ENCODE measurements at regions not wholly inside any gene's neighbourhood (a gene's known extent, or its start where the extent isn't known, plus 50 kb on each side); places are given as distances from the start of the nearest gene placed in this dataset.
A peak's percentile ranks its signal among the peaks of the same experiment; 100 is the strongest.
"Not testable (repeated sequence)": the region's sequence is repeated elsewhere in the genome, so short reads cannot be mapped to it uniquely, and the experiment has no call there.

- no peak for DNase-seq (ENCODE audit: low read depth)
- no peak overlapping the region for H3K4me3 ChIP-seq (ENCODE audit: low read depth, low read length)
- no peak for TF ChIP-seq CTCF (conservative IDR thresholded peaks at IDR 0.05; ENCODE audit: low read depth, low read length)
Measured at GRCh38 chr4:72888331-72888730, 181.2 kb downstream of the COX18 start.

- no peak for TF ChIP-seq CTCF (conservative IDR thresholded peaks at IDR 0.05; ENCODE audit: low read depth, low read length)
- no peak for DNase-seq (ENCODE audit: low read depth)
- no peak overlapping the region for H3K4me3 ChIP-seq (ENCODE audit: low read depth, low read length)
Measured at GRCh38 chr4:72887152-72887551, 182.4 kb downstream of the COX18 start.

- TF ChIP-seq CTCF (conservative IDR thresholded peaks at IDR 0.05; ENCODE audit: low read depth, low read length), result peak; percentile 61
- H3K4me3 ChIP-seq (ENCODE audit: low read depth, low read length), result no peak overlapping the region
- peak; percentile 41 for DNase-seq (ENCODE audit: low read depth)
Measured at GRCh38 chr4:72886602-72887001, 182.9 kb downstream of the COX18 start.

GRCh38 chr4:72884225-72884624 lies 185.3 kb downstream of the COX18 start:
- DNase-seq (ENCODE audit: low read depth), result not testable (repeated sequence)

GRCh38 chr4:72876946-72877345 lies 192.6 kb downstream of the COX18 start:
- TF ChIP-seq CTCF (conservative IDR thresholded peaks at IDR 0.05; ENCODE audit: low read depth, low read length), result no peak
- H3K4me3 ChIP-seq (ENCODE audit: low read depth, low read length), result no peak overlapping the region
- no peak for DNase-seq (ENCODE audit: low read depth)

More at GRCh38 chr4:72884225-72884624, 185.3 kb downstream of the COX18 start:
- H3K4me3 ChIP-seq (ENCODE audit: low read depth, low read length), result not testable (repeated sequence)

GRCh38 chr4:72875545-72875944 lies 194.0 kb downstream of the COX18 start:
- DNase-seq (ENCODE audit: low read depth), result no peak
- no peak overlapping the region for H3K4me3 ChIP-seq (ENCODE audit: low read depth, low read length)
- no peak for TF ChIP-seq CTCF (conservative IDR thresholded peaks at IDR 0.05; ENCODE audit: low read depth, low read length)

GRCh38 chr4:72875138-72875537 lies 194.4 kb downstream of the COX18 start:
- no peak overlapping the region for H3K4me3 ChIP-seq (ENCODE audit: low read depth, low read length)
- peak; percentile 47 for DNase-seq (ENCODE audit: low read depth)
- no peak for TF ChIP-seq CTCF (conservative IDR thresholded peaks at IDR 0.05; ENCODE audit: low read depth, low read length)

- DNase-seq (ENCODE audit: low read depth), result no peak
- no peak for TF ChIP-seq CTCF (conservative IDR thresholded peaks at IDR 0.05; ENCODE audit: low read depth, low read length)
- no peak overlapping the region for H3K4me3 ChIP-seq (ENCODE audit: low read depth, low read length)
Measured at GRCh38 chr4:72864898-72865297, 204.6 kb downstream of the COX18 start.

GRCh38 chr4:72864277-72864676 lies 205.2 kb downstream of the COX18 start:
- not testable (repeated sequence) for H3K4me3 ChIP-seq (ENCODE audit: low read depth, low read length); DNase-seq (ENCODE audit: low read depth)

Measured in choroid plexus epithelial cell (primary cell).